Hepatocyte (in vitro differentiated cells): ENCODE measurements at regions not wholly inside any gene's neighbourhood (a gene's known extent, or its start where the extent isn't known, plus 50 kb on each side); places are given as distances from the start of the nearest gene placed in this dataset.

Source experiments
- CTCF ChIP-seq: fragments of 200-600 bp; sonication (generic); IDR thresholded peaks from 2 replicates; pipeline ENCODE4 v1.5.1; 2016; ENCODE audit warnings: antibody characterized with exemption, mild to moderate bottlenecking; ENCODE audit not compliant: poor library complexity
- EZH2 ChIP-seq: fragments of 200-600 bp; sonication (generic); IDR thresholded peaks from 2 replicates; pipeline ENCODE4 v1.6.1; 2016; ENCODE audit warnings: antibody characterized with exemption, mild to moderate bottlenecking, borderline replicate concordance

GRCh38 chr5:71810023-71810422, 90.9 kb downstream of the CARTPT start:
- TF ChIP-seq CTCF (no peak), EZH2 (no peak)
